Skeletal muscle satellite cell (primary cell): ENCODE measurements at regions not wholly inside any gene's neighbourhood (a gene's known extent, or its start where the extent isn't known, plus 50 kb on each side); places are given as distances from the start of the nearest gene placed in this dataset.
"Not testable (repeated sequence)": the region's sequence is repeated elsewhere in the genome, so short reads cannot be mapped to it uniquely, and the experiment has no call there.

Source experiments
- H3K27me3 ChIP-seq: 2 replicates; pipeline ENCODE4 v1.7.0; 2013; ENCODE audit warnings: low read length; ENCODE audit not compliant: control insufficient read depth, insufficient read depth
- H3K36me3 ChIP-seq: 2 replicates; pipeline ENCODE4 v1.7.0; 2013; ENCODE audit warnings: mild to moderate bottlenecking, control low read depth, low read length; ENCODE audit not compliant: insufficient read depth
- H3K4me1 ChIP-seq: 2 replicates; pipeline ENCODE4 v1.7.0; 2013; ENCODE audit warnings: low read length; ENCODE audit not compliant: control insufficient read depth, insufficient read depth
- H3K4me2 ChIP-seq: 2 replicates; pipeline ENCODE4 v1.7.0; 2013; ENCODE audit warnings: mild to moderate bottlenecking, low read length
- H3K4me3 ChIP-seq: 2 replicates; pipeline ENCODE4 v1.7.0; 2013; ENCODE audit warnings: low read length
- H3K9ac ChIP-seq: 2 replicates; pipeline ENCODE4 v1.7.0; 2013; ENCODE audit warnings: mild to moderate bottlenecking, low read depth, low read length, moderate library complexity
- H3K9me3 ChIP-seq: replicated peaks from 2 replicates; pipeline ENCODE4 v1.7.0; 2013; ENCODE audit warnings: mild to moderate bottlenecking, control low read depth, low read length

DNA sequence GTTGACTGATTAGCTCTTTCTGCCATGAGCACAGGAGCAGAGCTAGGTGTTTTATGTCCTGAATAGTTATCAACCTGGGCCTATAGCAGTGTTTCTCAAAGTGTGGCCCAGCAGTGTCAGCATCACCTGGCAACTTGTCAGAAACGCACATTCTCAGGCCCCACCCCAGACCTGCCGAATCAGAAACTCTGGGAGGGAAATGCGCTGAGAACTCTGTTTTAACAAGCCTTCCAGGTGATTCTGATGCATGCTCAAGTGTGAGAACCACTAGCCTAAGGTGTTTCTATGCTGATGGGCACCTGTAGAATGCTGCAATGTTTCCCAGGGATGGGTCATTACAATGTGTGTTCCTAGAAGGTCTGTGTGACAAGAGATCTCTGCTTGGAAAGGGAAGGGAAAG lies 257.5 kb downstream of the MID1IP1 start:
- Histone ChIP-seq H3K9ac (no peak overlapping the region), H3K4me2 (no peak overlapping the region), H3K9me3 (no peaks in the 10 kb centered on the region), H3K36me3 (no peaks in the 10 kb centered on the region), H3K4me3 (no peak overlapping the region), H3K27me3 (peaks cover 5% of the 10 kb centered on the region), H3K4me1 (no peaks in the 10 kb centered on the region)

- H3K27me3 ChIP-seq, result peaks cover 8% of the 10 kb centered on the region
- H3K9me3 ChIP-seq, result no peaks in the 10 kb centered on the region
- H3K4me1 ChIP-seq, result no peaks in the 10 kb centered on the region
- no peaks in the 10 kb centered on the region for H3K36me3 ChIP-seq
- no peak overlapping the region for H3K4me2 ChIP-seq
- no peak overlapping the region for H3K4me3 ChIP-seq
- no peak overlapping the region for H3K9ac ChIP-seq
Measured at GRCh38 chrX:39059866-39060265, 258.6 kb downstream of the MID1IP1 start.

DNA sequence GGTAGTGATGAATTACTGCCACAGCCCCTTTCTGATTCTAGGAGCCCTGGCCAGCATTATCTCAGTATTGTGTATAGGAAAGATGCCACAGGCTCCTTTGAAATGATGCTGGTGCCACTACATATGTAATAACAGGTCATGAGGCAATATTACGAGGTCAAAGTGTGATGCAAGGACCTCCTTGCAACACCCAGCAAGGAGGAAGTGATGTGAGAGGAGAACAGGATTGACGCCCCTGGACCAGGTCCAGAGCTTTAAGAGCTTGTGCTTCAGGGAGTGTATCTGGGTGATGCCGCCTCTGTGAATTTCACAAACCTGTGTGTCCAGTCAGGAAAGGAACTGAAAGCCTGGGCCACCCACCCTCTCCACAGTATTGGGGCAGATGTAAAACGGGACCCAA lies 261.8 kb downstream of the MID1IP1 start:
- no peaks in the 10 kb centered on the region for H3K36me3 ChIP-seq
- H3K9ac ChIP-seq, result no peak overlapping the region
- H3K9me3 ChIP-seq, result no peaks in the 10 kb centered on the region

GRCh38 chrX:39063702-39064101 lies 262.4 kb downstream of the MID1IP1 start:
- no peaks in the 10 kb centered on the region for H3K9me3 ChIP-seq
- no peak overlapping the region for H3K4me2 ChIP-seq
- H3K4me1 ChIP-seq, result no peaks in the 10 kb centered on the region
- peaks cover 7% of the 10 kb centered on the region for H3K27me3 ChIP-seq
- no peaks in the 10 kb centered on the region for H3K36me3 ChIP-seq
- H3K4me3 ChIP-seq, result no peak overlapping the region
- H3K9ac ChIP-seq, result no peak overlapping the region

More for the DNA sequence above, 261.8 kb downstream of the MID1IP1 start:
- no peaks in the 10 kb centered on the region for H3K4me1 ChIP-seq
- peaks cover 7% of the 10 kb centered on the region for H3K27me3 ChIP-seq
- no peak overlapping the region for H3K4me3 ChIP-seq
- no peak overlapping the region for H3K4me2 ChIP-seq

- peaks cover 7% of the 10 kb centered on the region for H3K27me3 ChIP-seq
- H3K36me3 ChIP-seq, result no peaks in the 10 kb centered on the region
- H3K4me2 ChIP-seq, result no peak overlapping the region
- H3K9me3 ChIP-seq, result no peaks in the 10 kb centered on the region
- H3K9ac ChIP-seq, result no peak overlapping the region
- no peaks in the 10 kb centered on the region for H3K4me1 ChIP-seq
- no peak overlapping the region for H3K4me3 ChIP-seq
Measured at GRCh38 chrX:39065051-39065871, 264.0 kb downstream of the MID1IP1 start.

DNA sequence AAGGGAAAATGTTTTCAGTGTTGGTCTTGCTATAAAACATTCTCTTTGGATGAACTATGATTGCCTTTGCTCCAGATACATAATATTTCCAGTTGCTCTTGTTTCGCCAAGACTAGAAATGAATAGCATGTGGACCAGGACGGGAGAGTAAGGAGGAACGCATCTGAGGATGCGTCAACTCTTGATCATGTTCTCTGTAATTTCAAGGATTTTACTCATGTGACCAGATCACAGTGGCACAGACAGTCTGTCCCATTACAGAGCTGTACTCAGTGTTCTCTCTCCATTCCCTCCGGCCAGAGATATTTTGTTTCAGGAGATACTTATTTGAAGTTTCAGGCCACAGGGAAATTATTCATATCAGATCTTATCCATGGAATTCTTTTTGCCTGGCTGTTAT lies 266.6 kb downstream of the MID1IP1 start:
- Histone ChIP-seq H3K9ac (no peak overlapping the region), H3K27me3 (peaks cover 7% of the 10 kb centered on the region), H3K4me2 (no peak overlapping the region), H3K4me3 (no peak overlapping the region), H3K4me1 (no peaks in the 10 kb centered on the region), H3K36me3 (no peaks in the 10 kb centered on the region), H3K9me3 (no peaks in the 10 kb centered on the region)

- H3K27me3 ChIP-seq, H3K9me3 ChIP-seq, H3K4me3 ChIP-seq, H3K9ac ChIP-seq, H3K4me2 ChIP-seq, H3K4me1 ChIP-seq, H3K36me3 ChIP-seq: not testable (repeated sequence)
Measured at GRCh38 chrX:39068634-39069033, 267.4 kb downstream of the MID1IP1 start.

DNA sequence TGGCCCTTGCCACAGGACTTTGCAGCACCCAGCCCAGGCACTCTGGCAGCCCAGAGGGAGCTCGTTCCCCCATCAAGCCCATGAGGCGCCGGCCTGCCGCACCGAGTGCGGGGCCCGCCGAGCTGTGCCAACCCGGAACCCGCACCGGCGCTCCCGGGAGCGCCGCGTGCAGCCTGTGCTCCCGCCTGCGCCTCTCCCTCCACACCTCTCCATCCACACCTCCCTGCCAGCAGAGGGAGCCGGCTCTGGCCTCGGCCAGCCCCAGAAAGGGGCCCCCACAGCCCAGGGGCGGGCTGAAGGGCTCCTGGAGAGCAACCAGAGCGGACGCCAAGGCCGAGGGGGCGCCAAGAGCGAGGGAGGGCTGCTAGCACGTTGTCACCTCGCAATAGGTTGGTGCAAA lies 268.8 kb downstream of the MID1IP1 start:
- Histone ChIP-seq H3K9ac (no peak overlapping the region), H3K9me3 (no peaks in the 10 kb centered on the region), H3K27me3 (no peaks in the 10 kb centered on the region), H3K4me1 (no peaks in the 10 kb centered on the region), H3K4me2 (no peak overlapping the region), H3K4me3 (no peak overlapping the region), H3K36me3 (no peaks in the 10 kb centered on the region)

- Histone ChIP-seq H3K4me1 (no peaks in the 10 kb centered on the region), H3K9me3 (no peaks in the 10 kb centered on the region), H3K9ac (no peak overlapping the region), H3K27me3 (no peaks in the 10 kb centered on the region), H3K36me3 (no peaks in the 10 kb centered on the region), H3K4me2 (no peak overlapping the region), H3K4me3 (no peak overlapping the region)
Measured at GRCh38 chrX:39073131-39073530, 271.9 kb downstream of the MID1IP1 start.

DNA sequence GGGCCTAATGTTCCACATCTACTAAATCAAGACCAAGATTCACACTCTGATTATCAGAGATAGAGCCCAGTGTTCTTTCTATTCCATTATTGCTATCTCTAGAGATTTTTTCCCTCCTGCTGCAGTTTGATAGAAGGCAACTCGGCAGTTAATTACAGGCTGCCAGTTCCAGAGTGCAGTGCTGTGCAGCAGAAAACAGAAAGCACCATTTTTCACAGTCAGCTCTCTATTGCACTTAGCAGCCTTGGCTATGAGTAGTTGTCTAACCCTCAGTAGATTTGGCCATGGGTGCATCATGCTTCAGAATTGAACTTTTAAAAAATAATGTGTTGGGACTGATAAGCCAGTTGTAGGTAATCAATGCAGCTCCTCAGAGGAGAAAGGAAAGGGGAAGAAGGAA lies 295.3 kb downstream of the MID1IP1 start:
- H3K27me3 ChIP-seq, result no peaks in the 10 kb centered on the region
- no peak overlapping the region for H3K4me2 ChIP-seq
- H3K4me3 ChIP-seq, result no peak overlapping the region
- H3K9me3 ChIP-seq, result no peaks in the 10 kb centered on the region
- H3K9ac ChIP-seq, result no peak overlapping the region
- no peaks in the 10 kb centered on the region for H3K36me3 ChIP-seq
- no peaks in the 10 kb centered on the region for H3K4me1 ChIP-seq

DNA sequence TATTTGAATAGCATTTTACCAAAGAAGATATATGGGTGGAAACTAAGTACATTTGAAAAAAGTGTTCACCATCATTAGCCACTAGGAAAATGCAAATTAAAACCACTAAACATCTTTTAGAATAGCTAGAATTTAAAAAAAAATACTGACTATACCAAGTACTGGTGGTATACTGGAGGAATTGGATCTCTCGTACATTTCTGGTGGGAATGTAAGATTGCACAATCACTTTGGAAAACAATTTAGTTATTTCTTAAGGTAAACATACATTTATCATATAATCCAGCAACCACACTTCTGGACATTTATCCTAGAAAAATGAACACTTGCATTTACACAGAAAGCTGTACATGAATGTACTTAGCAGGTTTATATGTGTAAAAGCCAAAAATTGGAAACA lies 303.5 kb downstream of the MID1IP1 start:
- H3K36me3 ChIP-seq, result no peaks in the 10 kb centered on the region
- H3K4me2 ChIP-seq, result no peak overlapping the region
- no peak overlapping the region for H3K9ac ChIP-seq
- H3K4me3 ChIP-seq, result no peak overlapping the region
- H3K4me1 ChIP-seq, result no peaks in the 10 kb centered on the region
- no peaks in the 10 kb centered on the region for H3K27me3 ChIP-seq
- H3K9me3 ChIP-seq, result no peaks in the 10 kb centered on the region

GRCh38 chrX:39112143-39112542 lies 310.9 kb downstream of the MID1IP1 start:
- Histone ChIP-seq H3K27me3 (no peaks in the 10 kb centered on the region), H3K4me3 (no peak overlapping the region), H3K4me1 (no peaks in the 10 kb centered on the region), H3K36me3 (no peaks in the 10 kb centered on the region), H3K9me3 (no peaks in the 10 kb centered on the region), H3K4me2 (no peak overlapping the region), H3K9ac (no peak overlapping the region)
